ENCODE measurements at regions not wholly inside any gene's neighbourhood (a gene's known extent, or its start where the extent isn't known, plus 50 kb on each side); places are given as distances from the start of the nearest gene placed in this dataset.
"Not testable (repeated sequence)": the region's sequence is repeated elsewhere in the genome, so short reads cannot be mapped to it uniquely, and the experiment has no call there.

DNA sequence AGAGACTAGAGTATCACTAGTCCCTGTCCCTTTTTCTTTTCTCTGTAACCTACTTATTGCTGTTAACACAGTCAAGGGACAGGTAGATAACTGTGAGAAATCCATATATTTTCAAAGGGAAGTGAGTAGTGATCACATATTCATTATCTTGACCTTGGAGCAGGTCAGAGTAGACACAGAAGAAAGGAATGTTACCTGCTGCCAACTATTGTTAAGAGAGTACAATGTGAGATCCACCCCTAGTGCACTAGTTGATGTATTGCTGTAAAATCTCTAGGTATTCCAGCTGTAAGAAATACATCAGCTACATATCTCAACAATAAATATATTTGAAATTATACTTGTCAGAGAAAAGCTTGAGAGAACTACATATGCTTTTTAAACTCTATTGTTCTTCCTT lies 68.7 kb upstream of the ADGRL2 start:
- Histone ChIP-seq H3K4me3 (ENCODE audit: low read depth in 1 of 3, low read length in 3 of 3) (no peak overlapping the region), H3K36me3 (ENCODE audit: control insufficient read depth in 4 of 4, insufficient read depth in 3 of 4, low read depth in 1 of 4, low read length in 3 of 4) (no peaks in the 10 kb centered on the region), H3K9me3 (ENCODE audit: control insufficient read depth in 4 of 4, low read length in 3 of 4) (no peaks in the 10 kb centered on the region), H3K4me1 (ENCODE audit: control insufficient read depth in 4 of 4, insufficient read depth in 4 of 4, low read length in 3 of 4) (no peaks in the 10 kb centered on the region), H3K9ac (ENCODE audit: low read depth in 1 of 2, low read length in 2 of 2) (no peak overlapping the region), H3K27me3 (ENCODE audit: control insufficient read depth in 4 of 4, insufficient read depth in 4 of 4, low read length in 3 of 4) (no peaks in the 10 kb centered on the region), H3K27ac (ENCODE audit: low read depth in 1 of 2, low read length in 2 of 2) (no peak overlapping the region)
- no peak for DNase-seq (ENCODE audit: low spot score)
- TF ChIP-seq, protein P1, sequence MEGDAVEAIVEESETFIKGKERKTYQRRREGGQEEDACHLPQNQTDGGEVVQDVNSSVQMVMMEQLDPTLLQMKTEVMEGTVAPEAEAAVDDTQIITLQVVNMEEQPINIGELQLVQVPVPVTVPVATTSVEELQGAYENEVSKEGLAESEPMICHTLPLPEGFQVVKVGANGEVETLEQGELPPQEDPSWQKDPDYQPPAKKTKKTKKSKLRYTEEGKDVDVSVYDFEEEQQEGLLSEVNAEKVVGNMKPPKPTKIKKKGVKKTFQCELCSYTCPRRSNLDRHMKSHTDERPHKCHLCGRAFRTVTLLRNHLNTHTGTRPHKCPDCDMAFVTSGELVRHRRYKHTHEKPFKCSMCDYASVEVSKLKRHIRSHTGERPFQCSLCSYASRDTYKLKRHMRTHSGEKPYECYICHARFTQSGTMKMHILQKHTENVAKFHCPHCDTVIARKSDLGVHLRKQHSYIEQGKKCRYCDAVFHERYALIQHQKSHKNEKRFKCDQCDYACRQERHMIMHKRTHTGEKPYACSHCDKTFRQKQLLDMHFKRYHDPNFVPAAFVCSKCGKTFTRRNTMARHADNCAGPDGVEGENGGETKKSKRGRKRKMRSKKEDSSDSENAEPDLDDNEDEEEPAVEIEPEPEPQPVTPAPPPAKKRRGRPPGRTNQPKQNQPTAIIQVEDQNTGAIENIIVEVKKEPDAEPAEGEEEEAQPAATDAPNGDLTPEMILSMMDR (IDR thresholded peaks at IDR 0.05; ENCODE audit: low read depth, low read length, missing input control) = no peak
- no peak for TF ChIP-seq HNF4G (IDR thresholded peaks at IDR 0.05)
- no peak for TF ChIP-seq RAD21 (IDR thresholded peaks at IDR 0.05)
- TF ChIP-seq GABPA (IDR thresholded peaks at IDR 0.05 in 1 of 2, conservative IDR thresholded peaks at IDR 0.05 in 1 of 2) = no peak
- no peak for TF ChIP-seq TAF1 (conservative IDR thresholded peaks at IDR 0.05)

- Histone ChIP-seq H3K27ac (ENCODE audit: low read depth in 1 of 2, low read length in 2 of 2) (no peak overlapping the region), H3K4me3 (ENCODE audit: low read depth in 1 of 3, low read length in 3 of 3) (no peak overlapping the region), H3K27me3 (ENCODE audit: control insufficient read depth in 4 of 4, insufficient read depth in 4 of 4, low read length in 3 of 4) (no peaks in the 10 kb centered on the region), H3K4me1 (ENCODE audit: control insufficient read depth in 4 of 4, insufficient read depth in 4 of 4, low read length in 3 of 4) (no peaks in the 10 kb centered on the region), H3K9me3 (ENCODE audit: control insufficient read depth in 4 of 4, low read length in 3 of 4) (no peaks in the 10 kb centered on the region), H3K36me3 (ENCODE audit: control insufficient read depth in 4 of 4, insufficient read depth in 3 of 4, low read depth in 1 of 4, low read length in 3 of 4) (no peaks in the 10 kb centered on the region), H3K9ac (ENCODE audit: low read depth in 1 of 2, low read length in 2 of 2) (no peak overlapping the region)
- DNase-seq (ENCODE audit: low spot score) = no peak
- 70% methylated on average over 1 of the region's 1 CpG for WGBS
- TF ChIP-seq GABPA (IDR thresholded peaks at IDR 0.05 in 1 of 2, conservative IDR thresholded peaks at IDR 0.05 in 1 of 2) (no peak), RXRA (IDR thresholded peaks at IDR 0.05) (no peak), TAF1 (conservative IDR thresholded peaks at IDR 0.05) (no peak), FOXA2 (IDR thresholded peaks at IDR 0.05) (no peak), SP1 (IDR thresholded peaks at IDR 0.05) (no peak), HNF4G (IDR thresholded peaks at IDR 0.05) (no peak), REST (IDR thresholded peaks at IDR 0.05) (no peak), NR2F2 (IDR thresholded peaks at IDR 0.05) (no peak), JUND (IDR thresholded peaks at IDR 0.05) (no peak), FOXA1 (IDR thresholded peaks at IDR 0.05) (no peak), RAD21 (IDR thresholded peaks at IDR 0.05) (no peak), YY1 (IDR thresholded peaks at IDR 0.05) (no peak), EGR1 (IDR thresholded peaks at IDR 0.05; ENCODE audit: low read depth in 2 of 2) (no peak), HNF4A (conservative IDR thresholded peaks at IDR 0.05) (no peak)
- TF ChIP-seq, protein P2, sequence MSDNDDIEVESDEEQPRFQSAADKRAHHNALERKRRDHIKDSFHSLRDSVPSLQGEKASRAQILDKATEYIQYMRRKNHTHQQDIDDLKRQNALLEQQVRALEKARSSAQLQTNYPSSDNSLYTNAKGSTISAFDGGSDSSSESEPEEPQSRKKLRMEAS (IDR thresholded peaks at IDR 0.05) = no peak
- TF ChIP-seq, protein P1 (IDR thresholded peaks at IDR 0.05; ENCODE audit: low read depth, low read length, missing input control) = no peak
- TF ChIP-seq, protein P3, sequence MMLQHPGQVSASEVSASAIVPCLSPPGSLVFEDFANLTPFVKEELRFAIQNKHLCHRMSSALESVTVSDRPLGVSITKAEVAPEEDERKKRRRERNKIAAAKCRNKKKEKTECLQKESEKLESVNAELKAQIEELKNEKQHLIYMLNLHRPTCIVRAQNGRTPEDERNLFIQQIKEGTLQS (IDR thresholded peaks at IDR 0.05) = no peak
- TF ChIP-seq, protein P4, sequence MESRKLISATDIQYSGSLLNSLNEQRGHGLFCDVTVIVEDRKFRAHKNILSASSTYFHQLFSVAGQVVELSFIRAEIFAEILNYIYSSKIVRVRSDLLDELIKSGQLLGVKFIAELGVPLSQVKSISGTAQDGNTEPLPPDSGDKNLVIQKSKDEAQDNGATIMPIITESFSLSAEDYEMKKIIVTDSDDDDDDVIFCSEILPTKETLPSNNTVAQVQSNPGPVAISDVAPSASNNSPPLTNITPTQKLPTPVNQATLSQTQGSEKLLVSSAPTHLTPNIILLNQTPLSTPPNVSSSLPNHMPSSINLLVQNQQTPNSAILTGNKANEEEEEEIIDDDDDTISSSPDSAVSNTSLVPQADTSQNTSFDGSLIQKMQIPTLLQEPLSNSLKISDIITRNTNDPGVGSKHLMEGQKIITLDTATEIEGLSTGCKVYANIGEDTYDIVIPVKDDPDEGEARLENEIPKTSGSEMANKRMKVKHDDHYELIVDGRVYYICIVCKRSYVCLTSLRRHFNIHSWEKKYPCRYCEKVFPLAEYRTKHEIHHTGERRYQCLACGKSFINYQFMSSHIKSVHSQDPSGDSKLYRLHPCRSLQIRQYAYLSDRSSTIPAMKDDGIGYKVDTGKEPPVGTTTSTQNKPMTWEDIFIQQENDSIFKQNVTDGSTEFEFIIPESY (IDR thresholded peaks at IDR 0.05) = no peak
These were observed 69.9 kb upstream of the ADGRL2 start for GRCh38 chr1:81730881-81731280.

DNA sequence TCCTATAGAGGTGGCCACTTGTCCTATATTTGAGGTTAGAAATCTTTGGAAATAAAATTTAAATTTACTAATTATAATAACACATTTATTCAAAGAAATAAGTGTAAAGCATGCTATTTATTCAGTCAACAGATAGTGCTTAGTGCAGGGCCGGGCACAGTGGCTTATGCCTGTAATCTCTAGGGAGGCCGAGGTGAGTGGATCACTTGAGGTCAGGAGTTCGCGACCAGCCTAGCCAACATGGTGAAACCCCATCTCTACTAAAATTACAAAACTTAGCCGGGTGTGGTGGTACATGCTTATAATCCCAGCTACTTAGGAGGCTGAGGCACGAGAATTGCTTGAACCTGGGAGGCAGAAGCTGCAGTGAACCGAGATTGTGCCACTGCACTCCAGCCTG lies 70.4 kb upstream of the ADGRL2 start:
- not testable (repeated sequence) for H3K27me3 ChIP-seq (ENCODE audit: control insufficient read depth in 4 of 4, insufficient read depth in 4 of 4, low read length in 3 of 4); H3K9ac ChIP-seq (ENCODE audit: low read depth in 1 of 2, low read length in 2 of 2)

More for the DNA sequence above, 70.4 kb upstream of the ADGRL2 start:
- H3K9me3 ChIP-seq (ENCODE audit: control insufficient read depth in 4 of 4, low read length in 3 of 4); H3K27ac ChIP-seq (ENCODE audit: low read depth in 1 of 2, low read length in 2 of 2); H3K36me3 ChIP-seq (ENCODE audit: control insufficient read depth in 4 of 4, insufficient read depth in 3 of 4, low read depth in 1 of 4, low read length in 3 of 4); DNase-seq (ENCODE audit: low spot score); H3K4me3 ChIP-seq (ENCODE audit: low read depth in 1 of 3, low read length in 3 of 3); H3K4me1 ChIP-seq (ENCODE audit: control insufficient read depth in 4 of 4, insufficient read depth in 4 of 4, low read length in 3 of 4): not testable (repeated sequence)
- 84% methylated on average over 7 of the region's 7 CpGs for WGBS

Data from liver (tissue), 8 donors.